ENCODE measurements at regions not wholly inside any gene's neighbourhood (a gene's known extent, or its start where the extent isn't known, plus 50 kb on each side); places are given as distances from the start of the nearest gene placed in this dataset.

DNA sequence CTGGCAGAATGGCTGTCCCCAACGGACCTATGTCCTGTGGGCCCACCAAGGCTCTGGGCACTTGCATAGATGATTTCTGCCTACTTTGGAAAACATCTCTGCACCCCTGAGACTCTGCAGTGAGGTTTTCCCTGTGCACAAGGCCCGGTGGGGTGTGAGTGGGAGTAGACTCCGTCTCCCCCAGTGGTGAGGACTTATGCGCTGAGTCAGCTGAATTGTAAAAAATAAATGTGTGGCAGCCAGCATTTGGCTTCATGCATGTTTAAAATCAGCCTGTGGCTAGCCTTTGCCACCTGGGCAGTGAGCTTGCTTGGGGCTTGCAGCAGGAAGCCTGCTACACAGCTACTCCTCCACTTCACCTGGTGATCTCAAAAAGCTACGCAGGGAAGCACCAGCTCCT, 139.3 kb upstream of the WDR11 start:
- H3K4me1 Mint-ChIP-seq = peaks cover 24% of the 10 kb centered on the region
- H3K4me3 Mint-ChIP-seq = no peak overlapping the region
- ChIA-PET CTCF (no interaction called here), POLR2A (no interaction called here)
- ATAC-seq (no peak), DNase-seq (ENCODE audit: low spot score) (no peak)
- H3K27ac Mint-ChIP-seq = no peak overlapping the region
- H3K27me3 Mint-ChIP-seq (ENCODE audit: low read depth) = no peaks in the 10 kb centered on the region
- 0 out of 2 replicates have a peak, but pooled peaks cover under 1% of the 10 kb centered on the region for H3K36me3 Mint-ChIP-seq
- TF ChIP-seq NR3C1 (CRISPR knock-in tag; conservative IDR thresholded peaks at IDR 0.05; ENCODE audit: low read depth) (no peak), EMX1 (CRISPR knock-in tag; IDR thresholded peaks at IDR 0.05) (no peak), TEAD1 (CRISPR knock-in tag; IDR thresholded peaks at IDR 0.05) (no peak), TCF7 (CRISPR knock-in tag; IDR thresholded peaks at IDR 0.05; ENCODE audit: low read depth) (no peak), SMAD4 (CRISPR knock-in tag; IDR thresholded peaks at IDR 0.05) (no peak)
- TF ChIP-seq, protein P1, sequence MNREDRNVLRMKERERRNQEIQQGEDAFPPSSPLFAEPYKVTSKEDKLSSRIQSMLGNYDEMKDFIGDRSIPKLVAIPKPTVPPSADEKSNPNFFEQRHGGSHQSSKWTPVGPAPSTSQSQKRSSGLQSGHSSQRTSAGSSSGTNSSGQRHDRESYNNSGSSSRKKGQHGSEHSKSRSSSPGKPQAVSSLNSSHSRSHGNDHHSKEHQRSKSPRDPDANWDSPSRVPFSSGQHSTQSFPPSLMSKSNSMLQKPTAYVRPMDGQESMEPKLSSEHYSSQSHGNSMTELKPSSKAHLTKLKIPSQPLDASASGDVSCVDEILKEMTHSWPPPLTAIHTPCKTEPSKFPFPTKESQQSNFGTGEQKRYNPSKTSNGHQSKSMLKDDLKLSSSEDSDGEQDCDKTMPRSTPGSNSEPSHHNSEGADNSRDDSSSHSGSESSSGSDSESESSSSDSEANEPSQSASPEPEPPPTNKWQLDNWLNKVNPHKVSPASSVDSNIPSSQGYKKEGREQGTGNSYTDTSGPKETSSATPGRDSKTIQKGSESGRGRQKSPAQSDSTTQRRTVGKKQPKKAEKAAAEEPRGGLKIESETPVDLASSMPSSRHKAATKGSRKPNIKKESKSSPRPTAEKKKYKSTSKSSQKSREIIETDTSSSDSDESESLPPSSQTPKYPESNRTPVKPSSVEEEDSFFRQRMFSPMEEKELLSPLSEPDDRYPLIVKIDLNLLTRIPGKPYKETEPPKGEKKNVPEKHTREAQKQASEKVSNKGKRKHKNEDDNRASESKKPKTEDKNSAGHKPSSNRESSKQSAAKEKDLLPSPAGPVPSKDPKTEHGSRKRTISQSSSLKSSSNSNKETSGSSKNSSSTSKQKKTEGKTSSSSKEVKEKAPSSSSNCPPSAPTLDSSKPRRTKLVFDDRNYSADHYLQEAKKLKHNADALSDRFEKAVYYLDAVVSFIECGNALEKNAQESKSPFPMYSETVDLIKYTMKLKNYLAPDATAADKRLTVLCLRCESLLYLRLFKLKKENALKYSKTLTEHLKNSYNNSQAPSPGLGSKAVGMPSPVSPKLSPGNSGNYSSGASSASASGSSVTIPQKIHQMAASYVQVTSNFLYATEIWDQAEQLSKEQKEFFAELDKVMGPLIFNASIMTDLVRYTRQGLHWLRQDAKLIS (CRISPR knock-in tag; IDR thresholded peaks at IDR 0.05; ENCODE audit: borderline replicate concordance) = no peak
- TF ChIP-seq, protein P2, sequence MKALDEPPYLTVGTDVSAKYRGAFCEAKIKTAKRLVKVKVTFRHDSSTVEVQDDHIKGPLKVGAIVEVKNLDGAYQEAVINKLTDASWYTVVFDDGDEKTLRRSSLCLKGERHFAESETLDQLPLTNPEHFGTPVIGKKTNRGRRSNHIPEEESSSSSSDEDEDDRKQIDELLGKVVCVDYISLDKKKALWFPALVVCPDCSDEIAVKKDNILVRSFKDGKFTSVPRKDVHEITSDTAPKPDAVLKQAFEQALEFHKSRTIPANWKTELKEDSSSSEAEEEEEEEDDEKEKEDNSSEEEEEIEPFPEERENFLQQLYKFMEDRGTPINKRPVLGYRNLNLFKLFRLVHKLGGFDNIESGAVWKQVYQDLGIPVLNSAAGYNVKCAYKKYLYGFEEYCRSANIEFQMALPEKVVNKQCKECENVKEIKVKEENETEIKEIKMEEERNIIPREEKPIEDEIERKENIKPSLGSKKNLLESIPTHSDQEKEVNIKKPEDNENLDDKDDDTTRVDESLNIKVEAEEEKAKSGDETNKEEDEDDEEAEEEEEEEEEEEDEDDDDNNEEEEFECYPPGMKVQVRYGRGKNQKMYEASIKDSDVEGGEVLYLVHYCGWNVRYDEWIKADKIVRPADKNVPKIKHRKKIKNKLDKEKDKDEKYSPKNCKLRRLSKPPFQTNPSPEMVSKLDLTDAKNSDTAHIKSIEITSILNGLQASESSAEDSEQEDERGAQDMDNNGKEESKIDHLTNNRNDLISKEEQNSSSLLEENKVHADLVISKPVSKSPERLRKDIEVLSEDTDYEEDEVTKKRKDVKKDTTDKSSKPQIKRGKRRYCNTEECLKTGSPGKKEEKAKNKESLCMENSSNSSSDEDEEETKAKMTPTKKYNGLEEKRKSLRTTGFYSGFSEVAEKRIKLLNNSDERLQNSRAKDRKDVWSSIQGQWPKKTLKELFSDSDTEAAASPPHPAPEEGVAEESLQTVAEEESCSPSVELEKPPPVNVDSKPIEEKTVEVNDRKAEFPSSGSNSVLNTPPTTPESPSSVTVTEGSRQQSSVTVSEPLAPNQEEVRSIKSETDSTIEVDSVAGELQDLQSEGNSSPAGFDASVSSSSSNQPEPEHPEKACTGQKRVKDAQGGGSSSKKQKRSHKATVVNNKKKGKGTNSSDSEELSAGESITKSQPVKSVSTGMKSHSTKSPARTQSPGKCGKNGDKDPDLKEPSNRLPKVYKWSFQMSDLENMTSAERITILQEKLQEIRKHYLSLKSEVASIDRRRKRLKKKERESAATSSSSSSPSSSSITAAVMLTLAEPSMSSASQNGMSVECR (CRISPR knock-in tag; IDR thresholded peaks at IDR 0.05; ENCODE audit: borderline replicate concordance) = no peak
- TF ChIP-seq, protein P3, sequence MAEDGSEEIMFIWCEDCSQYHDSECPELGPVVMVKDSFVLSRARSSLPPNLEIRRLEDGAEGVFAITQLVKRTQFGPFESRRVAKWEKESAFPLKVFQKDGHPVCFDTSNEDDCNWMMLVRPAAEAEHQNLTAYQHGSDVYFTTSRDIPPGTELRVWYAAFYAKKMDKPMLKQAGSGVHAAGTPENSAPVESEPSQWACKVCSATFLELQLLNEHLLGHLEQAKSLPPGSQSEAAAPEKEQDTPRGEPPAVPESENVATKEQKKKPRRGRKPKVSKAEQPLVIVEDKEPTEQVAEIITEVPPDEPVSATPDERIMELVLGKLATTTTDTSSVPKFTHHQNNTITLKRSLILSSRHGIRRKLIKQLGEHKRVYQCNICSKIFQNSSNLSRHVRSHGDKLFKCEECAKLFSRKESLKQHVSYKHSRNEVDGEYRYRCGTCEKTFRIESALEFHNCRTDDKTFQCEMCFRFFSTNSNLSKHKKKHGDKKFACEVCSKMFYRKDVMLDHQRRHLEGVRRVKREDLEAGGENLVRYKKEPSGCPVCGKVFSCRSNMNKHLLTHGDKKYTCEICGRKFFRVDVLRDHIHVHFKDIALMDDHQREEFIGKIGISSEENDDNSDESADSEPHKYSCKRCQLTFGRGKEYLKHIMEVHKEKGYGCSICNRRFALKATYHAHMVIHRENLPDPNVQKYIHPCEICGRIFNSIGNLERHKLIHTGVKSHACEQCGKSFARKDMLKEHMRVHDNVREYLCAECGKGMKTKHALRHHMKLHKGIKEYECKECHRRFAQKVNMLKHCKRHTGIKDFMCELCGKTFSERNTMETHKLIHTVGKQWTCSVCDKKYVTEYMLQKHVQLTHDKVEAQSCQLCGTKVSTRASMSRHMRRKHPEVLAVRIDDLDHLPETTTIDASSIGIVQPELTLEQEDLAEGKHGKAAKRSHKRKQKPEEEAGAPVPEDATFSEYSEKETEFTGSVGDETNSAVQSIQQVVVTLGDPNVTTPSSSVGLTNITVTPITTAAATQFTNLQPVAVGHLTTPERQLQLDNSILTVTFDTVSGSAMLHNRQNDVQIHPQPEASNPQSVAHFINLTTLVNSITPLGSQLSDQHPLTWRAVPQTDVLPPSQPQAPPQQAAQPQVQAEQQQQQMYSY (CRISPR knock-in tag; IDR thresholded peaks at IDR 0.05) = no peak
- TF ChIP-seq, protein P4, sequence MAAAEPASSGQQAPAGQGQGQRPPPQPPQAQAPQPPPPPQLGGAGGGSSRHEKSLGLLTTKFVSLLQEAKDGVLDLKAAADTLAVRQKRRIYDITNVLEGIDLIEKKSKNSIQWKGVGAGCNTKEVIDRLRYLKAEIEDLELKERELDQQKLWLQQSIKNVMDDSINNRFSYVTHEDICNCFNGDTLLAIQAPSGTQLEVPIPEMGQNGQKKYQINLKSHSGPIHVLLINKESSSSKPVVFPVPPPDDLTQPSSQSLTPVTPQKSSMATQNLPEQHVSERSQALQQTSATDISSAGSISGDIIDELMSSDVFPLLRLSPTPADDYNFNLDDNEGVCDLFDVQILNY (CRISPR knock-in tag; IDR thresholded peaks at IDR 0.05) = no peak
- TF ChIP-seq, protein P5, sequence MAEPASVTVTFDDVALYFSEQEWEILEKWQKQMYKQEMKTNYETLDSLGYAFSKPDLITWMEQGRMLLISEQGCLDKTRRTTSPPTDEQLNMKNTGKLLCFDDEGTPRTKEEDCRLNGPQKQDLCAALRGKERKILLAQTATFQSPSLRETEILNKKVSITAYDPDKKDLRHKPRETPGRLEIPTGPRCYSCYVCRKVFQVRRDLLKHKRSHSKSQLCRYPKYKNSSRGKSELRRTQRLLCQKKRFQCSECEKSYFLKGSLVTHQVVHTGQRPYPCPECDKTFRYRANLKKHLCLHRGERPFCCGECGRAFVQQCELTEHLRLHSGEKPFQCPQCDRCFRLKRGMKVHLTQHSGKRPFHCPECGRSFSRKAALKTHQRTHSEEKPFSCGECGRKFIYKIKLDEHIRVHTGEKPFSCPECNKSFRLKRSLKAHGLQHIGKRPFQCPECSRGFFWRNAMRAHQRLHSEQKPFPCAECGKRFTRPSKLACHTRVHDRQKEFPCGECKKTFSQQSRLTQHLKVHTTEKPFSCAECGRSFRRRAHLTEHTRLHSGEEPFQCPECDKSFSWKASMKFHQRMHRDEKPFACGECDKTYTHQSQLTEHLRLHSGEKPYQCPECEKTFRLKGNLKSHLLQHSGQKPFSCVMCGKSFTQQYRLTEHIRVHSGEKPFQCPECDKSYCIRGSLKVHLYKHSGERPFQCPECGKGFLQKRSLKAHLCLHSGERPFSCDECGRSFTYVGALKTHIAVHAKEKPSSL (CRISPR knock-in tag; conservative IDR thresholded peaks at IDR 0.05) = no peak
- peaks cover under 1% of the 10 kb centered on the region for H3K9me3 Mint-ChIP-seq
